SK-N-SH (cell line): ENCODE measurements at regions not wholly inside any gene's neighbourhood (a gene's known extent, or its start where the extent isn't known, plus 50 kb on each side); places are given as distances from the start of the nearest gene placed in this dataset.
"Not testable (repeated sequence)": the region's sequence is repeated elsewhere in the genome, so short reads cannot be mapped to it uniquely, and the experiment has no call there.

Experiments
- CTCF ChIA-PET: fragments of 300-600, 350-600 bp; formaldehyde crosslinking; extraction: SDS; loops from one replicate; lab custom pipeline; 2021; lab: Yijun Ruan, JAX
- POLR2A ChIA-PET: fragments of 350-600 bp; sonication (Branson Sonifier 250); formaldehyde crosslinking; extraction: SDS; loops from one replicate; lab custom pipeline; 2020; ENCODE audit warnings: antibody characterized with exemption, inconsistent platforms; lab: Yijun Ruan, JAX
- DNase-seq: peaks from one replicate; pipeline ENCODE4 v3.0.0; 2012
- H2AFZ ChIP-seq: fragments of 200-600 bp; sonication (generic); 2 replicates; pipeline ENCODE4 v1.8.1; 2016; ENCODE audit warnings: antibody characterized with exemption, mild to moderate bottlenecking, low read depth
- H3F3A ChIP-seq: fragments of 200-600 bp; sonication (generic); replicated peaks from 2 replicates; pipeline ENCODE3; 2016; ENCODE audit warnings: antibody characterized with exemption, mild to moderate bottlenecking; ENCODE audit not compliant: insufficient read depth
- H3K27ac ChIP-seq, 2 experiments: fragments of 200-500 bp in 1 of 2; fragments of 200-600 bp in 1 of 2; sonication (Bioruptor generic) in 1 of 2; sonication (generic), shearing (Covaris generic) in 1 of 2; 2 replicates each; pipeline versions ENCODE4 v1.5.1 to v1.6.1; 2014 to 2016; ENCODE audit warnings: low read depth in 2 of 2, inconsistent platforms in 1 of 2, low read length in 1 of 2, mild to moderate bottlenecking in 1 of 2, mixed read lengths in 1 of 2
- H3K27me3 ChIP-seq: fragments of 200-600 bp; sonication (generic), shearing (Covaris generic); 2 replicates; pipeline ENCODE4 v1.6.1; 2016; ENCODE audit warnings: mixed run types; ENCODE audit not compliant: insufficient read depth
- H3K36me3 ChIP-seq, 2 experiments: fragments of 200-500 bp in 1 of 2; fragments of 200-600 bp in 1 of 2; sonication (Bioruptor generic) in 1 of 2; sonication (generic) in 1 of 2; replicated peaks in 1 of 2; 2 replicates each; pipeline versions ENCODE3 to v1.5.1; 2014 to 2016; ENCODE audit warnings: low read length in 1 of 2, mild to moderate bottlenecking in 1 of 2; ENCODE audit not compliant: insufficient read depth in 2 of 2, control insufficient read depth in 1 of 2
- H3K4me1 ChIP-seq, 2 experiments: fragments of 200-500 bp in 1 of 2; fragments of 200-600 bp in 1 of 2; sonication (Bioruptor generic) in 1 of 2; sonication (generic), shearing (Covaris generic) in 1 of 2; 2 replicates each; pipeline versions ENCODE4 v1.5.1 to v1.6.1; 2014 to 2016; ENCODE audit warnings: low read depth in 1 of 2, low read length in 1 of 2, mixed run types in 1 of 2; ENCODE audit not compliant: insufficient read depth in 2 of 2, control insufficient read depth in 1 of 2
- H3K4me2 ChIP-seq: fragments of 200-600 bp; sonication (generic), shearing (Covaris generic); 2 replicates; pipeline ENCODE4 v1.6.1; 2017; ENCODE audit warnings: mixed run types
- H3K4me3 ChIP-seq, 2 experiments: fragments of 200-500 bp in 1 of 2; fragments of 200-600 bp in 1 of 2; sonication (Bioruptor generic) in 1 of 2; sonication (generic), shearing (Covaris generic) in 1 of 2; 2 replicates each; pipeline versions ENCODE4 v1.5.1 to v1.8.1; 2014 to 2016; ENCODE audit warnings: low read depth in 2 of 2, inconsistent platforms in 1 of 2, low read length in 1 of 2, mild to moderate bottlenecking in 1 of 2, mixed read lengths in 1 of 2, moderate library complexity in 1 of 2
- H3K79me2 ChIP-seq: fragments of 200-600 bp; sonication (generic); 2 replicates; pipeline ENCODE4 v1.8.1; 2017; ENCODE audit warnings: mild to moderate bottlenecking; ENCODE audit not compliant: insufficient read depth
- H3K9ac ChIP-seq: fragments of 200-600 bp; sonication (generic); 2 replicates; pipeline ENCODE4 v1.6.1; 2017; ENCODE audit warnings: mixed run types
- H3K9me2 ChIP-seq: fragments of 200-600 bp; sonication (generic); 2 replicates; pipeline ENCODE4 v1.6.1; 2017; ENCODE audit warnings: mixed run types
- H3K9me3 ChIP-seq: fragments of 200-600 bp; sonication (generic); 2 replicates; pipeline ENCODE4 v1.6.1; 2017; ENCODE audit warnings: mixed run types, mild to moderate bottlenecking, moderate library complexity
- H4K20me1 ChIP-seq: fragments of 200-600 bp; sonication (generic); 2 replicates; pipeline ENCODE4 v1.6.1; 2017; ENCODE audit warnings: mild to moderate bottlenecking, mixed run types; ENCODE audit not compliant: insufficient read depth
- CHD2 ChIP-seq: fragments of 150-350 bp; IDR thresholded peaks from 2 replicates; pipeline ENCODE4 v1.6.1; 2018; ENCODE audit warnings: low read length; ENCODE audit not compliant: partially characterized antibody
- CTCF ChIP-seq: fragments of 200-600 bp; sonication (generic); IDR thresholded peaks from 2 replicates; pipeline ENCODE4 v1.6.1; 2017; ENCODE audit warnings: antibody characterized with exemption, mild to moderate bottlenecking, moderate library complexity
- EP300 ChIP-seq, 2 experiments: IDR thresholded peaks; 2 replicates each; pipeline versions ENCODE4 v1.4.0 to v1.6.1; 2012; ENCODE audit warnings: borderline replicate concordance in 1 of 2, low read depth in 1 of 2, low read length in 1 of 2
- EZH2phosphoT487 ChIP-seq: fragments of 200-600 bp; sonication (generic); IDR thresholded peaks from 2 replicates; pipeline ENCODE4 v1.6.1; 2017; ENCODE audit warnings: low read depth, mixed run types, mild to moderate bottlenecking, antibody characterized with exemption, moderate library complexity, borderline replicate concordance
- MAX ChIP-seq: IDR thresholded peaks from 2 replicates; pipeline ENCODE4 v1.4.0; 2012; ENCODE audit warnings: low read depth
- RAD21 ChIP-seq: IDR thresholded peaks from 2 replicates; pipeline ENCODE4 v1.6.1; 2012; ENCODE audit warnings: mild to moderate bottlenecking, low read length
- REST ChIP-seq: IDR thresholded peaks from 2 replicates; pipeline ENCODE4 v1.6.1; 2012; ENCODE audit warnings: mild to moderate bottlenecking, low read depth, low read length, moderate library complexity
- RXRA ChIP-seq: IDR thresholded peaks from 2 replicates; pipeline ENCODE4 v1.4.0; 2012; ENCODE audit warnings: low read depth, mild to moderate bottlenecking, borderline replicate concordance
- TAF1 ChIP-seq: IDR thresholded peaks from 2 replicates; pipeline ENCODE4 v1.6.1; 2012; ENCODE audit warnings: low read depth, mild to moderate bottlenecking, low read length, moderate library complexity, borderline replicate concordance
- USF1 ChIP-seq: IDR thresholded peaks from 2 replicates; pipeline ENCODE4 v1.4.0; 2012; ENCODE audit warnings: low read depth, borderline replicate concordance
- WGBS: methylation state at CpG from one replicate; pipeline ENCODE4 v1.1.6; 2017; ENCODE audit warnings: low lambda C conversion rate; 5-methylcytosine and 5-hydroxymethylcytosine counted together

- H3K27ac ChIP-seq, DNase-seq, H3K4me2 ChIP-seq, H3K4me3 ChIP-seq, CTCF ChIA-PET, H3K79me2 ChIP-seq, H2AFZ ChIP-seq, H4K20me1 ChIP-seq, POLR2A ChIA-PET, H3K9ac ChIP-seq, H3K27me3 ChIP-seq, H3F3A ChIP-seq, H3K36me3 ChIP-seq, H3K4me1 ChIP-seq, H3K9me2 ChIP-seq: not testable (repeated sequence)
- peaks cover 15% of the 10 kb centered on the region; the same call in 1 of the 2 replicates for H3K9me3 ChIP-seq
Observed at GRCh38 chr11:13614918-13615317, 53.5 kb upstream of the FAR1 start.

- POLR2A ChIA-PET, result no interaction called here
- Histone ChIP-seq H2AFZ (no peak overlapping the region), H3K4me1 (no peaks in the 10 kb centered on the region), H3F3A (no peaks in the 10 kb centered on the region), H3K27me3 (no peaks in the 10 kb centered on the region), H3K36me3 (no peaks in the 10 kb centered on the region), H3K9ac (no peak overlapping the region), H3K27ac (no peak overlapping the region), H3K9me2 (no peaks in the 10 kb centered on the region), H3K4me3 (no peak overlapping the region), H4K20me1 (no peaks in the 10 kb centered on the region), H3K9me3 (no peaks in the 10 kb centered on the region), H3K79me2 (no peaks in the 10 kb centered on the region), H3K4me2 (no peak overlapping the region)
- CTCF ChIA-PET, result no interaction called here
- DNase-seq, result no peak
- TF ChIP-seq CTCF, result no peak
- no peak for TF ChIP-seq USF1
- TF ChIP-seq TAF1, result no peak
- no peak for TF ChIP-seq EP300 (IDR thresholded peaks at IDR 0.05; ENCODE audit: borderline replicate concordance in 1 of 2, low read depth in 1 of 2, low read length in 1 of 2)
- no peak for TF ChIP-seq EZH2phosphoT487
- TF ChIP-seq REST, result no peak
- TF ChIP-seq MAX, result no peak
- TF ChIP-seq RXRA, result no peak
- TF ChIP-seq CHD2, result no peak
- no peak for TF ChIP-seq RAD21
- 47% methylated on average over 2 of the region's 2 CpGs for WGBS
Observed at GRCh38 chr11:13608656-13609055, 59.8 kb upstream of the FAR1 start.
